Cardiac fibroblast (primary cell): ENCODE measurements at regions not wholly inside any gene's neighbourhood (a gene's known extent, or its start where the extent isn't known, plus 50 kb on each side); places are given as distances from the start of the nearest gene placed in this dataset.
A peak's percentile ranks its signal among the peaks of the same experiment; 100 is the strongest.

Experiments used
- DNase-seq, 2 donors: peaks; one replicate each; pipeline versions ENCODE4 v3.0.0 to v3.0.0-alpha.2; 2010; ENCODE audit warnings: low read depth in 2 of 2
- H3K4me3 ChIP-seq, 2 donors: replicated peaks in 1 of 2; 1 replicate in 1 of 2; 2 replicates in 1 of 2; pipeline ENCODE4 v1.5.1; 2011; ENCODE audit warnings: low read depth in 2 of 2, low read length in 2 of 2, mild to moderate bottlenecking in 2 of 2, moderate library complexity in 1 of 2
- CTCF ChIP-seq: IDR thresholded peaks from one replicate; pipeline ENCODE4 v1.5.1; 2011; ENCODE audit warnings: low read depth, mild to moderate bottlenecking, low read length, inconsistent platforms

GRCh38 chr4:62531731-62532130 is 1331.6 kb downstream of the ADGRL3 start:
- no peak for DNase-seq
- TF ChIP-seq CTCF = no peak
- H3K4me3 ChIP-seq = no peak overlapping the region

DNA sequence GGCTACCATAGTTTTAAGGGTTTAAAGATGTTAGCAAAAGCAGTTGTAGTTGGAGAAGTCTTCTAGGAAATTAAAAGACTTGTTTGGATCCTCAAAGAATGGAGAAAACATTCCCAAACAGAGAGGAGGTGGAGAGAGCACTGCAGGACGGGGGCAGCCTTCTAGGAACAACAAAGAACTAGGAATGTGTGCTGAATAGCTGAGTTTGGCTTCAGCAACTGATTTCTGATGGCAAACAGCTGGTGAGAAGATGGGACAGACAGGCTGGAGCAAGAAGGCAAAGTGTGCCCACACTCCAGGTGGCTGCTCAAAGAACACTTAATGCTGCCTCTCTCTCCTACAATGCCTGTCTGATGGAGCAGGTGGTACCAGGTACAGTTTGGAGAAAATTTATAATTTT is 1331.1 kb downstream of the ADGRL3 start:
- no peak for TF ChIP-seq CTCF
- DNase-seq = no peak
- no peak overlapping the region for H3K4me3 ChIP-seq

DNA sequence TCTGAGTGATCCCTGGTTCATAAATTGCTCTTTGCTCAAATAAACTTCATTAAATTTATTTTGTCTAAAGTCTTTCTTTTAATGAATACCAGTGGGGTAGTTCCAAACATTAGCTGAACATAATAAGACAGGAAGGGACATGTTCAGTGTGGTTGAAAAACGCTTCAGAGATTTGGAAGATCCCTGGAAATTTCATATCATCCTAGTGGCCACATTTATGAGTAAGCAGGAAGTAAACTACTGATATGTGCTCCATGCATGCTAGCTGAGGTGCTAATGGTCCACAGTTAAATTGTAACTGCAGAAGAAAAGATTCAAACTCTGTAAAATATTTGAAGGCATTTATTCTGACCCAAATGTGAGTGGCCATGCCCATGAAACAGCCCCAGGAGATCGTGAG is 1328.7 kb downstream of the ADGRL3 start:
- no peak for TF ChIP-seq CTCF
- DNase-seq = no peak
- H3K4me3 ChIP-seq = no peak overlapping the region

DNA sequence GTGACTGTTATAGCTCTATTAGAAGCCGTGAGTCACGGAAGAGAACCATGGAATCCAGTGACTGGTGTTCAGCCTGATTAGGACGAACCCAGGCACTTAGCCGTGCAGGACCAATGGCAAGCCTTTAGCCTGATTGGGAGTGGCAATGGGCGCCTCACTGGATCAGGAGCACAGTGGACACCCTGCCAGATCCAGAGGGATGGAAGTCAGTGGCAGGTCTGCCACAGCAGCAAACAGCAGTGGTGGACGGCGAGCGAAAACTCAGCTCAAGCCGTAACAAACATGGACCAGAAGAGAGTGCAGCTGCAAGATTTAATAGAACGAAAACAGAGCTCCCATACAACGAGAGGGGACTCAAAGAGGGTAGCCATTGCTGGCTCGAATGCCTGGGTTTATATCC is 1326.5 kb downstream of the ADGRL3 start:
- no peak overlapping the region for H3K4me3 ChIP-seq
- no peak for DNase-seq
- TF ChIP-seq CTCF = no peak

DNA sequence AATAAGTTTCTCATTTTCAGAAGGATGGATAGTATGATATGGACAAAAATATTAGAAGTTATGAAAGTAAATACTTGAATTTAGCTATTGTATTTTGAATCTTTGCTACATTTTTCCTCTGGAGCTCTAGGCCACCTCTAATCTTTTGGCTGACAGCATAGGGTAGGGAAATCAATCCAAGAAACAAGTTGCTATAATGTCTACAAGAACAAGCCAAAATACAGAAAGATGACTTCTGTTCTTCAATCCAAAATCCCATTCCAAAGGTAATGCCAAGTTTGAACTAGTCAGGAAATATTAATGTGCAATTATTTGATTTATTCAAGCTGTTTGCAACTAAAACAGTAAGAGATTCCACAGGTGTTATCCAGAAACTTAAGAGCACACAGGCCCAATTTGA is 1323.1 kb downstream of the ADGRL3 start:
- DNase-seq = no peak
- no peak overlapping the region for H3K4me3 ChIP-seq
- no peak for TF ChIP-seq CTCF

DNA sequence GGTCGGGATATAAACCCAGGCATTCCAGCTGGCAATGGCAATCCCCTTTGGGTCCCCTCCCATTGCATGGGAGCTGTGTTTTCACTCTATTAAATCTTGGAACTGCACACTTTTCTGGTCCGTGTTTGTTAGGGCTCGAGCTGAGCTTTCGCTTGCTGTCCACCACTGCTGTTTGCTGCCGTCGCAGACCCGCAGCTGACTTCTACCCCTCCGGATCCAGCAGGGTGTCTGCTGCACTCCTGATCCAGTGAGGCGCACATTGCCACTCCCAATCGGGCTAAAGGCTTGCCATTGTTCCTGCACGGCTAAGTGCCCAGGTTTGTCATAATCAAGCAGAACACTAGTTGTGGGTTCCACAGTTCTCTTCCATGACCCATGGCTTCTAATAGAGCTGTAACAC is 1322.1 kb downstream of the ADGRL3 start:
- H3K4me3 ChIP-seq = no peak overlapping the region
- DNase-seq = no peak
- no peak for TF ChIP-seq CTCF

- no peak overlapping the region for H3K4me3 ChIP-seq
- peak in 1 of 2 donors; percentile 2 for DNase-seq
- no peak for TF ChIP-seq CTCF
These were observed 1317.6 kb downstream of the ADGRL3 start for GRCh38 chr4:62517716-62518115.
